Tibial nerve (tissue), 4 donors: ENCODE measurements at regions not wholly inside any gene's neighbourhood (a gene's known extent, or its start where the extent isn't known, plus 50 kb on each side); places are given as distances from the start of the nearest gene placed in this dataset.

Experiments
- DNase-seq, 2 donors: peaks; one replicate each; pipeline ENCODE4 v3.0.0-alpha.2; 2019; ENCODE audit warnings: low spot score in 2 of 2
- H3K27ac ChIP-seq, 4 donors: fragments of 200-600 bp; sonication (generic) in 3 of 4; one replicate each; pipeline ENCODE4 v1.5.1; 2017 to 2019; ENCODE audit warnings: mild to moderate bottlenecking in 1 of 4
- H3K27me3 ChIP-seq, 2 donors: fragments of 200-600 bp; sonication (generic) in 1 of 2; one replicate each; pipeline versions ENCODE4 v1.5.1 to v1.6.0; 2017 to 2019
- H3K36me3 ChIP-seq, 3 donors: fragments of 200-600 bp; sonication (generic); one replicate each; pipeline ENCODE4 v1.5.1; 2018 to 2019
- H3K4me1 ChIP-seq, 4 donors: fragments of 200-600 bp; sonication (generic) in 3 of 4; one replicate each; pipeline ENCODE4 v1.5.1; 2017 to 2019
- H3K4me3 ChIP-seq, 4 donors: fragments of 200-600 bp; sonication (generic) in 3 of 4; one replicate each; pipeline ENCODE4 v1.5.1; 2017 to 2019; ENCODE audit warnings: mild to moderate bottlenecking in 1 of 4, moderate library complexity in 1 of 4
- H3K9me3 ChIP-seq, 4 donors: fragments of 200-600 bp; sonication (generic) in 3 of 4; one replicate each; pipeline ENCODE4 v1.5.1; 2017 to 2019
- CTCF ChIP-seq, 5 experiments: fragments of 200-600 bp in 3 of 5; fragments of 450-650 bp in 2 of 5; sonication (generic) in 3 of 5; IDR thresholded peaks; one replicate each; pipeline ENCODE4 v1.5.1; 2016 to 2019; ENCODE audit warnings: antibody characterized with exemption in 5 of 5, mild to moderate bottlenecking in 3 of 5, moderate library complexity in 2 of 5
- EP300 ChIP-seq, 2 donors: sonication (generic); formaldehyde crosslinking; IDR thresholded peaks; one replicate each; pipeline ENCODE4 v1.6.1; 2017; ENCODE audit warnings: antibody characterized with exemption in 2 of 2, mild to moderate bottlenecking in 1 of 2
- POLR2A ChIP-seq, 2 donors: fragments of 450-650 bp; IDR thresholded peaks; one replicate each; pipeline ENCODE4 v1.6.1; 2017; ENCODE audit warnings: antibody characterized with exemption in 2 of 2, mild to moderate bottlenecking in 2 of 2, moderate library complexity in 2 of 2
- WGBS, 2 donors: methylation state at CpG; one replicate each; pipeline ENCODE4 v1.1.5; 2018; 5-methylcytosine and 5-hydroxymethylcytosine counted together

GRCh38 chr20:55175081-55175480, 699.7 kb downstream of the DOK5 start:
- Histone ChIP-seq H3K4me3 (no peak overlapping the region), H3K4me1 (peaks cover 0 to 13% (median 0%) of the 10 kb centered on the region in 4 donors), H3K27ac (no peak overlapping the region), H3K27me3 (no peaks in the 10 kb centered on the region), H3K9me3 (peaks cover 0 to 5% (median 0%) of the 10 kb centered on the region in 4 donors), H3K36me3 (no peaks in the 10 kb centered on the region)
- DNase-seq: no peak
- no peak for TF ChIP-seq CTCF (IDR thresholded peaks at IDR 0.05)
- WGBS, 2 donors: 81 to 85% methylated on average over 4 of the region's 4 CpGs

GRCh38 chr20:55174635-55175034, 699.2 kb downstream of the DOK5 start:
- H3K4me1 ChIP-seq: peaks cover 0 to 13% (median 0%) of the 10 kb centered on the region in 4 donors
- peaks cover 0 to under 1% (median 0%) of the 10 kb centered on the region in 4 donors for H3K9me3 ChIP-seq
- no peak for DNase-seq
- H3K27me3 ChIP-seq: no peaks in the 10 kb centered on the region
- H3K36me3 ChIP-seq: no peaks in the 10 kb centered on the region
- WGBS, 2 donors: 88 to 90% methylated on average over 1 of the region's 1 CpG
- TF ChIP-seq POLR2A (IDR thresholded peaks at IDR 0.05) (no peak), CTCF (IDR thresholded peaks at IDR 0.05) (no peak), EP300 (IDR thresholded peaks at IDR 0.05) (no peak)
- H3K4me3 ChIP-seq: no peak overlapping the region
- H3K27ac ChIP-seq: no peak overlapping the region

GRCh38 chr20:55174172-55174571, 698.8 kb downstream of the DOK5 start:
- H3K27me3 ChIP-seq: no peaks in the 10 kb centered on the region
- 44 to 50% methylated on average over 2 of the region's 2 CpGs for WGBS, 2 donors

GRCh38 chr20:55173601-55174000, 698.2 kb downstream of the DOK5 start:
- 8 to 17% methylated on average over 1 of the region's 1 CpG for WGBS, 2 donors
- no peak for TF ChIP-seq POLR2A (IDR thresholded peaks at IDR 0.05)
- TF ChIP-seq EP300 (IDR thresholded peaks at IDR 0.05): peak in 1 of 2 donors; percentile 12
- TF ChIP-seq CTCF (IDR thresholded peaks at IDR 0.05): no peak

More at GRCh38 chr20:55174172-55174571, 698.8 kb downstream of the DOK5 start:
- no peak for DNase-seq
- Histone ChIP-seq H3K4me1 (peaks cover 0 to 13% (median 0%) of the 10 kb centered on the region in 4 donors), H3K36me3 (no peaks in the 10 kb centered on the region), H3K9me3 (no peaks in the 10 kb centered on the region), H3K27ac (no peak overlapping the region), H3K4me3 (no peak overlapping the region)
- TF ChIP-seq EP300 (IDR thresholded peaks at IDR 0.05): no peak
- no peak for TF ChIP-seq CTCF (IDR thresholded peaks at IDR 0.05)
- no peak for TF ChIP-seq POLR2A (IDR thresholded peaks at IDR 0.05)

GRCh38 chr20:55172310-55173002, 697.1 kb downstream of the DOK5 start:
- Histone ChIP-seq H3K9me3 (no peaks in the 10 kb centered on the region), H3K27ac (no peak overlapping the region), H3K27me3 (no peaks in the 10 kb centered on the region), H3K36me3 (no peaks in the 10 kb centered on the region), H3K4me3 (no peak overlapping the region), H3K4me1 (peaks cover 0 to 13% (median 0%) of the 10 kb centered on the region in 4 donors)
- WGBS, 2 donors: 79 to 85% methylated on average over 4 of the region's 4 CpGs
- no peak for TF ChIP-seq EP300 (IDR thresholded peaks at IDR 0.05)
- TF ChIP-seq POLR2A (IDR thresholded peaks at IDR 0.05): no peak
- no peak for TF ChIP-seq CTCF (IDR thresholded peaks at IDR 0.05)
- no peak for DNase-seq

More at GRCh38 chr20:55173601-55174000, 698.2 kb downstream of the DOK5 start:
- DNase-seq: peak in 1 of 2 donors; percentile 26
- Histone ChIP-seq H3K4me3 (no peak overlapping the region), H3K9me3 (no peaks in the 10 kb centered on the region), H3K4me1 (peaks cover 0 to 13% (median 0%) of the 10 kb centered on the region in 4 donors), H3K36me3 (no peaks in the 10 kb centered on the region), H3K27me3 (no peaks in the 10 kb centered on the region), H3K27ac (no peak overlapping the region)
